H1 (cell line): ENCODE measurements at regions not wholly inside any gene's neighbourhood (a gene's known extent, or its start where the extent isn't known, plus 50 kb on each side); places are given as distances from the start of the nearest gene placed in this dataset.

Source experiments
- CTCF ChIA-PET: fragments of 300-600 bp; sonication (Branson Sonifier 250); formaldehyde crosslinking; loops from one replicate; lab custom pipeline; 2021; ENCODE audit not compliant: partially characterized antibody; lab: Charles Lee
- POLR2A ChIA-PET: fragments of 300-600 bp; sonication (Branson Sonifier 250); formaldehyde crosslinking; loops from one replicate; lab custom pipeline; 2021; ENCODE audit warnings: inconsistent platforms; ENCODE audit not compliant: partially characterized antibody; lab: Charles Lee
- DNase-seq, 2 experiments: peaks; one replicate each; pipeline versions ENCODE4 v3.0.0 to v3.0.0-alpha.2; 2010 to 2022; ENCODE audit warnings: low spot score in 2 of 2, low read depth in 1 of 2, mixed read lengths in 1 of 2
- FAIRE-seq: peaks from 2 replicates; lab custom pipeline; 2011; peaks lifted over from hg19 to GRCh38; lab: Jason Lieb, UNC
- H2AFZ ChIP-seq: 2 replicates; pipeline ENCODE4 v1.8.1; 2012; ENCODE audit warnings: low read length, inconsistent platforms
- H2AK5ac ChIP-seq: 2 replicates; pipeline ENCODE4 v1.6.1; 2013; ENCODE audit warnings: low read depth, low read length
- H2BK120ac ChIP-seq: replicated peaks from 2 replicates; pipeline ENCODE3; 2013; ENCODE audit warnings: low read depth, low read length, inconsistent platforms
- H2BK12ac ChIP-seq: 2 replicates; pipeline ENCODE4 v1.6.1; 2013; ENCODE audit warnings: low read depth, low read length
- H2BK15ac ChIP-seq: 2 replicates; pipeline ENCODE4 v1.6.1; 2013; ENCODE audit warnings: low read length
- H2BK20ac ChIP-seq: 2 replicates; pipeline ENCODE4 v1.6.1; 2013; ENCODE audit warnings: low read length
- H2BK5ac ChIP-seq: 2 replicates; pipeline ENCODE4 v1.6.1; 2013; ENCODE audit warnings: low read depth, low read length
- H3K14ac ChIP-seq: 2 replicates; pipeline ENCODE4 v1.6.1; 2013; ENCODE audit warnings: inconsistent platforms; ENCODE audit not compliant: insufficient read length
- H3K18ac ChIP-seq: 2 replicates; pipeline ENCODE4 v1.6.1; 2013; ENCODE audit warnings: low read length; ENCODE audit errors: extremely low read depth
- H3K23ac ChIP-seq: 2 replicates; pipeline ENCODE4 v1.6.1; 2013; ENCODE audit warnings: inconsistent platforms; ENCODE audit not compliant: insufficient read length
- H3K23me2 ChIP-seq: 2 replicates; pipeline ENCODE4 v1.6.1; 2013; ENCODE audit warnings: low read depth, low read length
- H3K27ac ChIP-seq: 2 replicates; pipeline ENCODE4 v1.6.1; 2011; ENCODE audit warnings: low read depth, low read length, inconsistent platforms
- H3K27me3 ChIP-seq, 4 experiments: replicated peaks in 1 of 4; 1 replicate in 1 of 4; 2 replicates in 3 of 4; pipeline versions ENCODE4 v1.6.1 to v1.8.1; 2011 to 2013; ENCODE audit warnings: low read length in 3 of 4, mild to moderate bottlenecking in 3 of 4, inconsistent platforms in 2 of 4, mixed read lengths in 2 of 4, moderate library complexity in 1 of 4; ENCODE audit not compliant: control insufficient read depth in 3 of 4, insufficient read depth in 3 of 4; ENCODE audit errors: extremely low read depth in 1 of 4
- H3K36me3 ChIP-seq, 4 experiments: 2 replicates each; pipeline versions ENCODE4 v1.6.1 to v1.8.1; 2011 to 2013; ENCODE audit warnings: mild to moderate bottlenecking in 4 of 4, low read length in 3 of 4, moderate library complexity in 2 of 4, control low read depth in 1 of 4, inconsistent platforms in 1 of 4; ENCODE audit not compliant: insufficient read depth in 4 of 4, control insufficient read depth in 2 of 4
- H3K4ac ChIP-seq: replicated peaks from 2 replicates; pipeline ENCODE3; 2013; ENCODE audit warnings: low read length, low read depth, mixed read lengths, inconsistent platforms; ENCODE audit not compliant: insufficient read length
- H3K4me1 ChIP-seq, 4 experiments: replicated peaks in 1 of 4; 1 replicate in 1 of 4; 2 replicates in 3 of 4; pipeline versions ENCODE4 v1.6.1 to v1.8.1; 2011 to 2013; ENCODE audit warnings: low read length in 3 of 4, inconsistent platforms in 2 of 4, mixed read lengths in 1 of 4; ENCODE audit not compliant: insufficient read depth in 4 of 4, control insufficient read depth in 3 of 4
- H3K4me2 ChIP-seq, 2 experiments: 2 replicates each; pipeline versions ENCODE4 v1.6.1 to v1.8.1; 2011 to 2013; ENCODE audit warnings: low read depth in 2 of 2, low read length in 2 of 2, control low read depth in 1 of 2, inconsistent platforms in 1 of 2, mild to moderate bottlenecking in 1 of 2; ENCODE audit not compliant: insufficient read depth in 1 of 2
- H3K4me3 ChIP-seq, 4 experiments: fragments of 200-600, 300-600 bp in 1 of 4; sonication (generic), shearing (Covaris generic), sonication (Bioruptor Twin) in 1 of 4; 2 replicates each; pipeline versions ENCODE4 v1.5.1 to v1.8.1; 2011 to 2016; ENCODE audit warnings: low read length in 4 of 4, low read depth in 3 of 4, control low read depth in 2 of 4, inconsistent platforms in 2 of 4, mild to moderate bottlenecking in 2 of 4, mixed read lengths in 1 of 4, moderate library complexity in 1 of 4; ENCODE audit not compliant: insufficient read depth in 2 of 4; ENCODE audit errors: extremely low read depth in 1 of 4
- H3K56ac ChIP-seq: replicated peaks from 2 replicates; pipeline ENCODE3; 2013; ENCODE audit warnings: low read depth, mild to moderate bottlenecking, mixed read lengths, low read length, inconsistent platforms; ENCODE audit not compliant: insufficient read length
- H3K79me1 ChIP-seq: 2 replicates; pipeline ENCODE4 v1.6.1; 2013; ENCODE audit warnings: low read depth, low read length, control low read depth
- H3K79me2 ChIP-seq, 2 experiments: 2 replicates each; pipeline versions ENCODE4 v1.6.1 to v1.8.1; 2012 to 2013; ENCODE audit warnings: low read length in 2 of 2, mild to moderate bottlenecking in 2 of 2, inconsistent platforms in 1 of 2; ENCODE audit not compliant: insufficient read depth in 2 of 2, control insufficient read depth in 1 of 2
- H3K9ac ChIP-seq, 4 experiments: replicated peaks in 1 of 4; 1 replicate in 1 of 4; 2 replicates in 3 of 4; pipeline versions ENCODE4 v1.6.1 to v1.8.1; 2011 to 2013; ENCODE audit warnings: low read depth in 3 of 4, low read length in 3 of 4, control low read depth in 2 of 4, mild to moderate bottlenecking in 2 of 4, moderate library complexity in 2 of 4, inconsistent platforms in 1 of 4; ENCODE audit errors: extremely low read depth in 1 of 4
- H3K9me3 ChIP-seq, 2 experiments: 2 replicates each; pipeline versions ENCODE4 v1.6.1 to v1.8.1; 2012 to 2013; ENCODE audit warnings: mild to moderate bottlenecking in 2 of 2, moderate library complexity in 2 of 2, control low read depth in 1 of 2, inconsistent platforms in 1 of 2, low read depth in 1 of 2, low read length in 1 of 2, mixed read lengths in 1 of 2; ENCODE audit not compliant: insufficient read depth in 2 of 2
- H4K20me1 ChIP-seq, 2 experiments: replicated peaks in 1 of 2; 2 replicates each; pipeline versions ENCODE3 to v1.8.1; 2011 to 2013; ENCODE audit warnings: inconsistent platforms in 2 of 2, low read length in 2 of 2, mild to moderate bottlenecking in 1 of 2; ENCODE audit not compliant: insufficient read depth in 2 of 2, control insufficient read depth in 1 of 2
- H4K5ac ChIP-seq: 2 replicates; pipeline ENCODE4 v1.6.1; 2013; ENCODE audit warnings: low read length, low read depth, mixed read lengths, inconsistent platforms; ENCODE audit not compliant: insufficient read length
- H4K8ac ChIP-seq: 2 replicates; pipeline ENCODE4 v1.8.0; 2013; ENCODE audit warnings: mild to moderate bottlenecking, moderate library complexity, low read length, inconsistent platforms; ENCODE audit not compliant: insufficient read depth; ENCODE audit errors: extremely low read depth
- H4K91ac ChIP-seq: replicated peaks from 2 replicates; pipeline ENCODE3; 2013; ENCODE audit warnings: low read length, mixed read lengths, inconsistent platforms; ENCODE audit not compliant: insufficient read length
- CBX5 ChIP-seq: fragments of 300-800, 300-1000 bp; sonication (generic); IDR thresholded peaks from 2 replicates; pipeline ENCODE4 v1.7.1; 2016; ENCODE audit warnings: antibody characterized with exemption, low read length, low read depth
- CTBP2 ChIP-seq: IDR thresholded peaks from 2 replicates; pipeline ENCODE4 v1.7.0; 2011; ENCODE audit warnings: borderline replicate concordance, mild to moderate bottlenecking, moderate library complexity, mixed read lengths, low read length; ENCODE audit not compliant: insufficient read depth, insufficient read length
- EZH2 ChIP-seq: fragments of 200-600 bp; sonication (generic); IDR thresholded peaks from 2 replicates; pipeline ENCODE4 v1.7.1; 2012; ENCODE audit warnings: low read depth, mild to moderate bottlenecking, moderate library complexity, low read length, inconsistent platforms; ENCODE audit not compliant: severe bottlenecking
- MAFK ChIP-seq: IDR thresholded peaks from 2 replicates; pipeline ENCODE4 v1.6.1; 2012; ENCODE audit warnings: low read depth, mild to moderate bottlenecking, improper control_type of control experiment, low read length
- PHF8 ChIP-seq: fragments of 200-600 bp; sonication (generic); conservative IDR thresholded peaks from 2 replicates; pipeline ENCODE4 v1.7.1; 2012; ENCODE audit warnings: low read depth, mild to moderate bottlenecking, inconsistent platforms, low read length, moderate library complexity
- RAD21 ChIP-seq, 2 experiments: IDR thresholded peaks in 1 of 2; conservative IDR thresholded peaks in 1 of 2; 2 replicates each; pipeline ENCODE4 v1.6.1; 2011; ENCODE audit warnings: low read depth in 2 of 2, low read length in 2 of 2, improper control_type of control experiment in 1 of 2, inconsistent platforms in 1 of 2, mild to moderate bottlenecking in 1 of 2, moderate library complexity in 1 of 2
- RNF2 ChIP-seq: fragments of 200-900, 300-1000 bp; sonication (generic); IDR thresholded peaks from 2 replicates; pipeline ENCODE4 v1.7.1; 2016; ENCODE audit warnings: borderline replicate concordance, low read depth, mild to moderate bottlenecking, antibody characterized with exemption, low read length; ENCODE audit not compliant: poor library complexity, severe bottlenecking; ENCODE audit errors: missing control alignments
- RXRA ChIP-seq: IDR thresholded peaks from 2 replicates; pipeline ENCODE4 v1.6.1; 2011; ENCODE audit warnings: low read depth, mild to moderate bottlenecking, low read length, moderate library complexity; ENCODE audit not compliant: insufficient read depth
- SP4 ChIP-seq: IDR thresholded peaks from 2 replicates; pipeline ENCODE4 v1.6.1; 2012; ENCODE audit warnings: low read length, inconsistent platforms
- SUZ12 ChIP-seq: fragments of 200-600 bp; sonication (generic); IDR thresholded peaks from 2 replicates; pipeline ENCODE4 v1.6.1; 2012; ENCODE audit warnings: mild to moderate bottlenecking, inconsistent platforms, low read length, moderate library complexity, mixed read lengths
- ZNF274 ChIP-seq: IDR thresholded peaks from 2 replicates; pipeline ENCODE4 v1.7.0; 2012; ENCODE audit warnings: low read length, borderline replicate concordance; ENCODE audit errors: extremely low read depth
- TF ChIP-seq, protein P1 (sequence below): IDR thresholded peaks from 2 replicates; pipeline ENCODE4 v1.6.1; 2012; ENCODE audit warnings: low read length, inconsistent platforms

DNA sequence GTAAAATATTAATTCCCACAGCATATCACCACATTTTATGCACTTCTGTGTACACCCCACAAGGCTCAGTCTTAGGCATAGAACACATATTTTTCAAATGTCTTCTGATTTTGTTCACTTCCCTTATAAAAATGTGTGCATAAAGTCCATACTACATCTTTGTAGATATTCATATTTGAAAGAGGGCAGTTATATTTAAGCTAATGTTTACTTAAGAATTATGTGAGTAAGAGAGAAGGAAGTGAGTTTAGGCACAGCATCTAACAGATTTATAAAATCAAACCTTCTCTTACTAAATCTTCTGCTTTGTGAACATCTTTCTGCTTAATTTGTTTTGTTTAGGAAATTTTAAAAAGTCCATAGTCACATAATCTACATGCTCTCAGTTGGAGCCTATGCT, 648.1 kb downstream of the FSCB start:
- Histone ChIP-seq H3K14ac (no peak overlapping the region), H3K27ac (no peak overlapping the region), H4K20me1 (no peaks in the 10 kb centered on the region), H3K4ac (no peak overlapping the region), H3K23ac (no peak overlapping the region), H2BK20ac (no peak overlapping the region), H3K27me3 (no peaks in the 10 kb centered on the region), H4K8ac (no peak overlapping the region), H2AFZ (no peak overlapping the region), H2AK5ac (no peak overlapping the region), H4K91ac (no peak overlapping the region), H3K23me2 (no peaks in the 10 kb centered on the region; the same call in 1 of the 2 replicates), H3K4me2 (no peak overlapping the region), H3K79me2 (no peaks in the 10 kb centered on the region), H3K9ac (no peak overlapping the region), H3K36me3 (no peaks in the 10 kb centered on the region), H2BK5ac (no peak overlapping the region), H3K4me1 (no peaks in the 10 kb centered on the region), H3K18ac (no peak overlapping the region), H2BK15ac (no peak overlapping the region), H3K9me3 (peaks cover 0 to 4% of the 10 kb centered on the region in 2 experiments; a peak in 1 of 4 replicates), H3K79me1 (no peaks in the 10 kb centered on the region), H2BK12ac (no peak overlapping the region), H3K4me3 (no peak overlapping the region), H4K5ac (no peak overlapping the region), H2BK120ac (no peak overlapping the region), H3K56ac (no peak overlapping the region)
- POLR2A ChIA-PET: no interaction called here
- no peak for DNase-seq
- no peak for FAIRE-seq
- CTCF ChIA-PET: no interaction called here
- no peak for TF ChIP-seq SP4
- no peak for TF ChIP-seq ZNF274
- no peak for TF ChIP-seq EZH2
- TF ChIP-seq RNF2: no peak
- TF ChIP-seq, protein P1, sequence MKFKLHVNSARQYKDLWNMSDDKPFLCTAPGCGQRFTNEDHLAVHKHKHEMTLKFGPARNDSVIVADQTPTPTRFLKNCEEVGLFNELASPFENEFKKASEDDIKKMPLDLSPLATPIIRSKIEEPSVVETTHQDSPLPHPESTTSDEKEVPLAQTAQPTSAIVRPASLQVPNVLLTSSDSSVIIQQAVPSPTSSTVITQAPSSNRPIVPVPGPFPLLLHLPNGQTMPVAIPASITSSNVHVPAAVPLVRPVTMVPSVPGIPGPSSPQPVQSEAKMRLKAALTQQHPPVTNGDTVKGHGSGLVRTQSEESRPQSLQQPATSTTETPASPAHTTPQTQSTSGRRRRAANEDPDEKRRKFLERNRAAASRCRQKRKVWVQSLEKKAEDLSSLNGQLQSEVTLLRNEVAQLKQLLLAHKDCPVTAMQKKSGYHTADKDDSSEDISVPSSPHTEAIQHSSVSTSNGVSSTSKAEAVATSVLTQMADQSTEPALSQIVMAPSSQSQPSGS: no peak
- TF ChIP-seq RXRA: no peak
- TF ChIP-seq CTBP2: no peak
- no peak for TF ChIP-seq CBX5
- no peak for TF ChIP-seq MAFK
- TF ChIP-seq SUZ12: no peak
- TF ChIP-seq PHF8: no peak
- no peak for TF ChIP-seq RAD21 (IDR thresholded peaks at IDR 0.05 in 1 of 2, conservative IDR thresholded peaks at IDR 0.05 in 1 of 2; ENCODE audit: low read depth in 2 of 2, low read length in 2 of 2)
